Gastrocnemius medialis (tissue), 4 donors: ENCODE measurements at regions not wholly inside any gene's neighbourhood (a gene's known extent, or its start where the extent isn't known, plus 50 kb on each side); places are given as distances from the start of the nearest gene placed in this dataset.

ENCODE experiments used
- POLR2A ChIP-seq, 2 donors: fragments of 450-650 bp; IDR thresholded peaks; one replicate each; pipeline ENCODE4 v1.6.1; 2017; ENCODE audit warnings: antibody characterized with exemption in 2 of 2, mild to moderate bottlenecking in 2 of 2, moderate library complexity in 2 of 2
- TF ChIP-seq, protein P1 (sequence below), 5 experiments: fragments of 450-650 bp in 3 of 5; fragments of 200-600 bp in 2 of 5; sonication (generic) in 2 of 5; IDR thresholded peaks in 4 of 5; conservative IDR thresholded peaks in 1 of 5; 1 replicate in 4 of 5; 2 replicates in 1 of 5; pipeline ENCODE4 v1.5.1; 2016 to 2019; ENCODE audit warnings: antibody characterized with exemption in 5 of 5, mild to moderate bottlenecking in 3 of 5, moderate library complexity in 3 of 5

DNA sequence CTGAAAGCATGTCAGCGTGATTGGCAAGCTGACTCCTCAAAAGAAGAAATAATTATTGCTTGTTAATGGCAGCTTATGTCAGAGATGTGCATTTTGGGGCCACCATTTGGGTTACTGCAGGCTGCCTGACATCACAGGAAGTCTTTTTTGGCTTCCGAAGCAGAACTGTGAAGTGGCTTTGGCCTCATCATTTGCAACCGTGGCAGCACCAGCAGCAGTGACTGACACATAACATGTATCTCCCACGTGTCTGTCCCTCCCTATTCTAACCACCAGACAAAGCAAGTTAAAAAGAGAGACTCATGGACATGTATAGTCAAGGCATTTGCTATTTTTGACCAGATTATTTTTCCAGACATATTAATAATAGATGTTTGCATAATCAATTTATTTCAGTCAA lies 488.7 kb upstream of the ACVR2A start:
- TF ChIP-seq, protein P1, sequence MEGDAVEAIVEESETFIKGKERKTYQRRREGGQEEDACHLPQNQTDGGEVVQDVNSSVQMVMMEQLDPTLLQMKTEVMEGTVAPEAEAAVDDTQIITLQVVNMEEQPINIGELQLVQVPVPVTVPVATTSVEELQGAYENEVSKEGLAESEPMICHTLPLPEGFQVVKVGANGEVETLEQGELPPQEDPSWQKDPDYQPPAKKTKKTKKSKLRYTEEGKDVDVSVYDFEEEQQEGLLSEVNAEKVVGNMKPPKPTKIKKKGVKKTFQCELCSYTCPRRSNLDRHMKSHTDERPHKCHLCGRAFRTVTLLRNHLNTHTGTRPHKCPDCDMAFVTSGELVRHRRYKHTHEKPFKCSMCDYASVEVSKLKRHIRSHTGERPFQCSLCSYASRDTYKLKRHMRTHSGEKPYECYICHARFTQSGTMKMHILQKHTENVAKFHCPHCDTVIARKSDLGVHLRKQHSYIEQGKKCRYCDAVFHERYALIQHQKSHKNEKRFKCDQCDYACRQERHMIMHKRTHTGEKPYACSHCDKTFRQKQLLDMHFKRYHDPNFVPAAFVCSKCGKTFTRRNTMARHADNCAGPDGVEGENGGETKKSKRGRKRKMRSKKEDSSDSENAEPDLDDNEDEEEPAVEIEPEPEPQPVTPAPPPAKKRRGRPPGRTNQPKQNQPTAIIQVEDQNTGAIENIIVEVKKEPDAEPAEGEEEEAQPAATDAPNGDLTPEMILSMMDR (IDR thresholded peaks at IDR 0.05 in 4 of 5, conservative IDR thresholded peaks at IDR 0.05 in 1 of 5), result no peak
- no peak for TF ChIP-seq POLR2A (IDR thresholded peaks at IDR 0.05)
